Spleen (tissue), 11 donors: ENCODE measurements at regions not wholly inside any gene's neighbourhood (a gene's known extent, or its start where the extent isn't known, plus 50 kb on each side); places are given as distances from the start of the nearest gene placed in this dataset.

Source experiments
- DNase-seq: peaks from one replicate; pipeline ENCODE4 v3.0.0-alpha.2; 2020
- H3K27ac ChIP-seq, 8 donors: fragments of 200-600 bp; sonication (generic) in 7 of 8; 1 replicate in 4 of 8; 2 replicates in 4 of 8; pipeline versions ENCODE4 v1.5.0 to v1.8.0; 2016 to 2021; ENCODE audit warnings: inconsistent platforms in 4 of 8, mild to moderate bottlenecking in 4 of 8, moderate library complexity in 1 of 8
- H3K27me3 ChIP-seq, 7 donors: fragments of 200-600 bp; sonication (generic) in 6 of 7; replicated peaks in 1 of 7; 1 replicate in 4 of 7; 2 replicates in 3 of 7; pipeline versions ENCODE4 v1.5.0 to v1.8.0; 2016 to 2021; ENCODE audit warnings: inconsistent platforms in 3 of 7, mild to moderate bottlenecking in 1 of 7
- H3K36me3 ChIP-seq, 6 donors: fragments of 200-600 bp; sonication (generic) in 5 of 6; 1 replicate in 4 of 6; 2 replicates in 2 of 6; pipeline versions ENCODE4 v1.5.0 to v1.8.0; 2016 to 2021; ENCODE audit warnings: inconsistent platforms in 2 of 6
- H3K4me1 ChIP-seq, 6 donors: fragments of 200-600 bp; sonication (generic) in 5 of 6; 1 replicate in 3 of 6; 2 replicates in 3 of 6; pipeline versions ENCODE4 v1.5.0 to v1.8.0; 2016 to 2021; ENCODE audit warnings: inconsistent platforms in 3 of 6
- H3K4me3 ChIP-seq, 8 donors: fragments of 200-600 bp; sonication (generic) in 7 of 8; 1 replicate in 4 of 8; 2 replicates in 4 of 8; pipeline versions ENCODE4 v1.5.0 to v1.8.0; 2016 to 2021; ENCODE audit warnings: inconsistent platforms in 4 of 8, mild to moderate bottlenecking in 4 of 8, moderate library complexity in 2 of 8
- H3K9me3 ChIP-seq, 8 donors: fragments of 200-600 bp; sonication (generic) in 7 of 8; 1 replicate in 4 of 8; 2 replicates in 4 of 8; pipeline versions ENCODE4 v1.5.0 to v1.8.0; 2016 to 2021; ENCODE audit warnings: inconsistent platforms in 4 of 8
- CTCF ChIP-seq, 11 experiments: fragments of 200-600 bp in 7 of 11; fragments of 450-650 bp in 4 of 11; sonication (generic) in 4 of 11; IDR thresholded peaks in 8 of 11; conservative IDR thresholded peaks in 3 of 11; 1 replicate in 7 of 11; 2 replicates in 4 of 11; pipeline versions ENCODE4 v1.4.0 to v1.8.0; 2016 to 2021; ENCODE audit warnings: antibody characterized with exemption in 11 of 11, inconsistent platforms in 4 of 11, mild to moderate bottlenecking in 1 of 11
- POLR2A ChIP-seq, 3 donors: fragments of 450-650 bp; IDR thresholded peaks; one replicate each; pipeline ENCODE4 v1.5.1; 2017; ENCODE audit warnings: antibody characterized with exemption in 3 of 3, mild to moderate bottlenecking in 1 of 3
- POLR2AphosphoS5 ChIP-seq, 3 donors: sonication (generic); formaldehyde crosslinking; IDR thresholded peaks; one replicate each; pipeline ENCODE4 v1.5.1; 2017; ENCODE audit warnings: antibody characterized with exemption in 3 of 3
- WGBS, 5 donors: extraction: QIAGEN DNeasy Blood & Tissue Kit in 3 of 5; methylation state at CpG; one replicate each; pipeline versions ENCODE4 v1.1.5 to v1.1.7; 2013 to 2018; 5-methylcytosine and 5-hydroxymethylcytosine counted together
- intact Hi-C: fragments of 100-400 bp; cut with DNase I; formaldehyde crosslinking; loops from one replicate; pipeline ENCODE4 v1.15.0; 2023; ENCODE audit warnings: low total_unique reads
- donor health status: healthy with polysubstance abuse.
- donor health status: DM: no; HTN: no; CAD: no; lungs with moderate emphysema.
- donor health status: DM: no; HTN: no; CAD: no.
- donor health status: Bipolar disorder and iron deficiency.
- donor health status: healthy.
- donor health status: DM: no; HTN: no; CAD: no.
- donor health status: DM: yes; HTN: yes; CAD: no.

- TF ChIP-seq POLR2A (IDR thresholded peaks at IDR 0.05) (no peak), POLR2AphosphoS5 (IDR thresholded peaks at IDR 0.05) (no peak), CTCF (IDR thresholded peaks at IDR 0.05 in 8 of 11, conservative IDR thresholded peaks at IDR 0.05 in 3 of 11) (no peak)
- Histone ChIP-seq H3K27ac (peak overlapping the region in 3 of 8 donors; percentile 8 to 57 (median 26)), H3K4me3 (no peak overlapping the region), H3K4me1 (no peaks in the 10 kb centered on the region), H3K27me3 (peaks cover 0 to 63% (median 0%) of the 10 kb centered on the region in 7 donors), H3K9me3 (no peaks in the 10 kb centered on the region), H3K36me3 (no peaks in the 10 kb centered on the region)
- intact Hi-C loops = no loop called here
- DNase-seq = no peak
- 62 to 79% (median 71%) methylated on average over 6 of the region's 6 CpGs for WGBS, 5 donors
These were observed 603.6 kb downstream of the NPHP4 start for GRCh38 chr1:5388622-5389021.

GRCh38 chr1:5386371-5386770, 605.9 kb downstream of the NPHP4 start:
- intact Hi-C loops = no loop called here
- TF ChIP-seq POLR2AphosphoS5 (IDR thresholded peaks at IDR 0.05) (no peak), CTCF (IDR thresholded peaks at IDR 0.05 in 8 of 11, conservative IDR thresholded peaks at IDR 0.05 in 3 of 11) (no peak), POLR2A (IDR thresholded peaks at IDR 0.05) (no peak)
- no peak for DNase-seq
- no peaks in the 10 kb centered on the region for H3K36me3 ChIP-seq
- no peaks in the 10 kb centered on the region for H3K9me3 ChIP-seq
- no peak overlapping the region for H3K4me3 ChIP-seq
- 74 to 79% (median 78%) methylated on average over 3 of the region's 3 CpGs for WGBS, 5 donors
- no peaks in the 10 kb centered on the region for H3K4me1 ChIP-seq
- H3K27ac ChIP-seq = no peak overlapping the region
- H3K27me3 ChIP-seq = peaks cover 0 to 66% (median 0%) of the 10 kb centered on the region in 7 donors

DNA sequence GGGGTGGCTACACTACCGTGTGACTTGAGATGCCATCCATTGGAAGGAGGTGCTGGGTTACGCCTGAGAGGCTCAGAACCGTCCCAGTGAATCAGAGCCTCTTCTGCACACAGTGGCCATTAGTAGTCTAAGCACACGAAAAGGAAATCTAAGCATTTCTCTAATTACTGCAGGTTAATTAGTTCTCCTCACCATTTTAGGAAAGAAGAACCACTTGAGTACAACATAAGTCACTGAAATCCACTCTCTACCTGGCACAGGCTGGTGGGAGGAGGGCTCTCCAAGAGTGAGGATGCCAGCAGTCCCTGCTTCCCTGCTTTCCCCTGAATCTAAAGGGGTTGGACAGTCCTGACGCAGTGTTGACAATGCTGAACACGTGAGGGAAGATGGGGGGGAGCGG, 606.3 kb downstream of the NPHP4 start:
- Histone ChIP-seq H3K27ac (no peak overlapping the region), H3K9me3 (no peaks in the 10 kb centered on the region), H3K36me3 (no peaks in the 10 kb centered on the region), H3K4me1 (no peaks in the 10 kb centered on the region), H3K27me3 (peaks cover 0 to 64% (median 0%) of the 10 kb centered on the region in 7 donors), H3K4me3 (no peak overlapping the region)
- WGBS, 5 donors = 73 to 90% (median 83%) methylated on average over 7 of the region's 7 CpGs
- DNase-seq = no peak
- intact Hi-C loops = no loop called here
- TF ChIP-seq POLR2AphosphoS5 (IDR thresholded peaks at IDR 0.05) = no peak
- no peak for TF ChIP-seq POLR2A (IDR thresholded peaks at IDR 0.05)
- TF ChIP-seq CTCF (IDR thresholded peaks at IDR 0.05 in 8 of 11, conservative IDR thresholded peaks at IDR 0.05 in 3 of 11) = no peak

DNA sequence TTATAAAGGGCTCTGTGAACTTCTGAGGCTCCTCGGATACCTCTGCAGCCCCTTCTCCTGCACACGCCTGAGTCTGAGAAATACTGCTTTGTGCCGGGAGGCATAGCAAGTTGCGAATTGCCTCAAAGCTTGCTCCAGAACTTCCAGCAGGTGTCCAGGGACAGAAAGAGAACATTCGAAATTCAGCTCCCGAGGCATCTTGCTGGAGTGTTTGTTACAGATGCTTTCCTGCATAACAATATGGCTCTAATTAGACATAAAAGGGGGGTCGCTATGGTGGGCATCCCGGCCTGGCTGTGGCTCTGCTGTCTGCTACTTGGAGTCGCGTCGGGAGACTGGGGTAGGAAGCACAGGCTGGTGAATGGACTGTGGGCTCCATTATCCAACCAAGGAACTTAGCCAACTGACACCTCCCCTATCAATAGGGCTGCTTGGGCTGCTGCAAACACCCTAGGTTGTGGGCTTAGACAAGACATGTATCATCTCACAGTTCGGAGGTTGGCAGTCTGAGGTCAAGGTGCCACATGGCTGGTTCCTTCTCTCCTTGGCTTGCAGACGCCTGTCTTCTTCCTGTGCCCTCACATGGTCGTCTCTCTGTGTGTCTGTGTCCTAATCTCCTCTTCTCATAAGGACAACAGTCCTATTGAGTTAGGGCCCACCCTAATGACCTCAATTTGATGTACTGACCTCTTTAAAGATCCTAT, 607.0 kb downstream of the NPHP4 start:
- intact Hi-C loops = no loop called here
- H3K27ac ChIP-seq = no peak overlapping the region
- H3K4me1 ChIP-seq = no peaks in the 10 kb centered on the region
- WGBS, 5 donors = 75 to 80% (median 77%) methylated on average over 14 of the region's 14 CpGs
- H3K4me3 ChIP-seq = no peak overlapping the region
- H3K9me3 ChIP-seq = no peaks in the 10 kb centered on the region
- H3K36me3 ChIP-seq = no peaks in the 10 kb centered on the region
- no peak for DNase-seq
- TF ChIP-seq POLR2A (IDR thresholded peaks at IDR 0.05) = no peak
- no peak for TF ChIP-seq CTCF (IDR thresholded peaks at IDR 0.05 in 8 of 11, conservative IDR thresholded peaks at IDR 0.05 in 3 of 11)
- TF ChIP-seq POLR2AphosphoS5 (IDR thresholded peaks at IDR 0.05) = no peak
- peaks cover 0 to 57% (median 0%) of the 10 kb centered on the region in 7 donors for H3K27me3 ChIP-seq
